GM19351 (cell line): ENCODE measurements at regions not wholly inside any gene's neighbourhood (a gene's known extent, or its start where the extent isn't known, plus 50 kb on each side); places are given as distances from the start of the nearest gene placed in this dataset.

Experiments used
- ATAC-seq: cut with Tn5 transposase; IDR thresholded peaks from one replicate; pipeline ENCODE4 v1.9.1; 2021; ENCODE audit warnings: mild to moderate bottlenecking, moderate library complexity; ENCODE audit not compliant: unreplicated experiment

- ATAC-seq = no peak
Measured at GRCh38 chr13:83352391-83352790, 529.9 kb downstream of the SLITRK1 start.

GRCh38 chr13:83350569-83350968, 531.7 kb downstream of the SLITRK1 start:
- ATAC-seq = no peak

- no peak for ATAC-seq
Measured at GRCh38 chr13:83344518-83344917, 537.8 kb downstream of the SLITRK1 start.

GRCh38 chr13:83340170-83340569, 542.1 kb downstream of the SLITRK1 start:
- ATAC-seq = no peak

- ATAC-seq = no peak
Measured at GRCh38 chr13:83333614-83334388, 548.5 kb downstream of the SLITRK1 start.

- ATAC-seq = no peak
Measured at GRCh38 chr13:83332751-83333150, 549.5 kb downstream of the SLITRK1 start.

- ATAC-seq = no peak
Measured at GRCh38 chr13:83327091-83327490, 555.2 kb downstream of the SLITRK1 start.

- ATAC-seq = no peak
Measured at GRCh38 chr13:83325125-83325853, 557.0 kb downstream of the SLITRK1 start.

GRCh38 chr13:83311886-83312577, 570.2 kb downstream of the SLITRK1 start:
- ATAC-seq = no peak

- ATAC-seq = no peak
Measured at GRCh38 chr13:83298617-83299016, 583.7 kb downstream of the SLITRK1 start.

- ATAC-seq = no peak
Measured at GRCh38 chr13:83297586-83298290, 584.5 kb downstream of the SLITRK1 start.

GRCh38 chr13:83295686-83296085, 586.6 kb downstream of the SLITRK1 start:
- no peak for ATAC-seq

GRCh38 chr13:83286737-83287136, 595.5 kb downstream of the SLITRK1 start:
- no peak for ATAC-seq

- ATAC-seq = no peak
Measured at GRCh38 chr13:83281654-83282053, 600.6 kb downstream of the SLITRK1 start.

GRCh38 chr13:83274679-83275078, 607.6 kb downstream of the SLITRK1 start:
- ATAC-seq = no peak

GRCh38 chr13:83272652-83273240, 609.5 kb downstream of the SLITRK1 start:
- ATAC-seq = no peak

GRCh38 chr13:83272076-83272475, 610.2 kb downstream of the SLITRK1 start:
- ATAC-seq = no peak

GRCh38 chr13:83265279-83265678, 617.0 kb downstream of the SLITRK1 start:
- ATAC-seq = no peak

- no peak for ATAC-seq
Measured at GRCh38 chr13:83248751-83249150, 633.5 kb downstream of the SLITRK1 start.

GRCh38 chr13:83232626-83233025, 649.6 kb downstream of the SLITRK1 start:
- ATAC-seq = no peak
